BLaER1 (cell line): ENCODE measurements at regions not wholly inside any gene's neighbourhood (a gene's known extent, or its start where the extent isn't known, plus 50 kb on each side); places are given as distances from the start of the nearest gene placed in this dataset.

ENCODE experiments used
- H3K27ac ChIP-seq: shearing (Covaris generic); formaldehyde crosslinking; 2 replicates; pipeline ENCODE4 v1.8.1; 2022
- H3K27me3 ChIP-seq: shearing (Covaris generic); formaldehyde crosslinking; 2 replicates; pipeline ENCODE4 v1.8.1; 2022
- H3K36me3 ChIP-seq: shearing (Covaris generic); formaldehyde crosslinking; 2 replicates; pipeline ENCODE4 v1.8.1; 2022
- H3K4me1 ChIP-seq: shearing (Covaris generic); formaldehyde crosslinking; 2 replicates; pipeline ENCODE4 v1.8.1; 2022
- H3K4me2 ChIP-seq: shearing (Covaris generic); formaldehyde crosslinking; 2 replicates; pipeline ENCODE4 v1.8.1; 2022
- H3K4me3 ChIP-seq: shearing (Covaris generic); formaldehyde crosslinking; 2 replicates; pipeline ENCODE4 v1.8.1; 2022
- H3K9ac ChIP-seq: shearing (Covaris generic); formaldehyde crosslinking; 2 replicates; pipeline ENCODE4 v1.8.1; 2022
- H3K9me3 ChIP-seq: shearing (Covaris generic); formaldehyde crosslinking; 2 replicates; pipeline ENCODE4 v1.8.1; 2022
- H4K20me1 ChIP-seq: shearing (Covaris generic); formaldehyde crosslinking; 2 replicates; pipeline ENCODE4 v1.8.1; 2022
- Cebpa-rat ChIP-seq: shearing (Covaris generic); IDR thresholded peaks from 2 replicates; pipeline ENCODE4 v1.8.1; 2022

DNA sequence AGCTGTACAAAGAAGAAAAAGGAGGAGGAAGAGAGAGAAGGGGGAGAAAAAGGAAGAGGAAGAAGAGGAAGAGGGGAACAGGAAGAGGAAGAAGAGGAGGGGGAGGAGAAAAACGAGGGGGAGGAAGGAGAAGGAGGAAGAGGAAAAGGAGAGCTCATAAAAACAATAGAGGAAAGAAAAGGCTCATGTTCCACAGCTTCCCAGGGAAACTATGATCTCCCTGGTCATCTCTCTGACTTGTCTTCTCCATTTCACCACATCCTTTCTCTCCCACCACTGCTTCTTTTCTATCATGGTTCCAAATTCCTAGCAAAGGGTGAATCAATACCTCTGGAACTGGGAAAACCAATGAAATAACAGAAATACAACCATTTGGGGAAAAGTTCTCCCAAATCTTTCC is 254.1 kb upstream of the ERCC4 start:
- H3K27ac ChIP-seq: no peak overlapping the region
- H3K27me3 ChIP-seq: no peaks in the 10 kb centered on the region
- H3K4me2 ChIP-seq: no peak overlapping the region
- no peak for TF ChIP-seq Cebpa-rat
- H3K36me3 ChIP-seq: no peaks in the 10 kb centered on the region
- no peak overlapping the region for H3K4me3 ChIP-seq
- H4K20me1 ChIP-seq: no peaks in the 10 kb centered on the region
- no peaks in the 10 kb centered on the region; the same call in 1 of the 2 replicates for H3K9me3 ChIP-seq
- no peak overlapping the region for H3K9ac ChIP-seq
- H3K4me1 ChIP-seq: no peaks in the 10 kb centered on the region

DNA sequence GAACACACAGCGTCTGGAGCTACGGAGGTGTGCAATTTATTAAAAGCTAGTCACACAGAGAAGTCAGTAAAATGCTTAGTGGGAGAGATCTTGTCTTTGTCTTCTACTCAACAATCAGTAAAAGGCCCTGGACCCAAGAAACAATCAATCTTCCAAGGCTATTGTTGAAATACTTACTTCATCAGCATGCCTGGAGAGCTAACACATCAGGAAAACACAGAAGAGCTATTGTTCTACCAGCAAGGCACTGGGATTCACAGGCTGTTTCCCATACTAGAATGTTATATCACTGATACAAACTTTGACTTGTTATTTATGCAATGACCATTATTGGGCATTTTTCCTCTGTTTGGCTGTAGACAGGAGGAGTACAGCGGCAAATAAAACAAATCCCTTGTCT is 247.8 kb upstream of the ERCC4 start:
- Histone ChIP-seq H4K20me1 (no peaks in the 10 kb centered on the region), H3K9ac (no peak overlapping the region), H3K27ac (no peak overlapping the region), H3K9me3 (no peaks in the 10 kb centered on the region; the same call in 1 of the 2 replicates), H3K4me1 (no peaks in the 10 kb centered on the region), H3K4me2 (no peak overlapping the region), H3K36me3 (no peaks in the 10 kb centered on the region), H3K27me3 (no peaks in the 10 kb centered on the region), H3K4me3 (no peak overlapping the region)
- TF ChIP-seq Cebpa-rat: no peak

DNA sequence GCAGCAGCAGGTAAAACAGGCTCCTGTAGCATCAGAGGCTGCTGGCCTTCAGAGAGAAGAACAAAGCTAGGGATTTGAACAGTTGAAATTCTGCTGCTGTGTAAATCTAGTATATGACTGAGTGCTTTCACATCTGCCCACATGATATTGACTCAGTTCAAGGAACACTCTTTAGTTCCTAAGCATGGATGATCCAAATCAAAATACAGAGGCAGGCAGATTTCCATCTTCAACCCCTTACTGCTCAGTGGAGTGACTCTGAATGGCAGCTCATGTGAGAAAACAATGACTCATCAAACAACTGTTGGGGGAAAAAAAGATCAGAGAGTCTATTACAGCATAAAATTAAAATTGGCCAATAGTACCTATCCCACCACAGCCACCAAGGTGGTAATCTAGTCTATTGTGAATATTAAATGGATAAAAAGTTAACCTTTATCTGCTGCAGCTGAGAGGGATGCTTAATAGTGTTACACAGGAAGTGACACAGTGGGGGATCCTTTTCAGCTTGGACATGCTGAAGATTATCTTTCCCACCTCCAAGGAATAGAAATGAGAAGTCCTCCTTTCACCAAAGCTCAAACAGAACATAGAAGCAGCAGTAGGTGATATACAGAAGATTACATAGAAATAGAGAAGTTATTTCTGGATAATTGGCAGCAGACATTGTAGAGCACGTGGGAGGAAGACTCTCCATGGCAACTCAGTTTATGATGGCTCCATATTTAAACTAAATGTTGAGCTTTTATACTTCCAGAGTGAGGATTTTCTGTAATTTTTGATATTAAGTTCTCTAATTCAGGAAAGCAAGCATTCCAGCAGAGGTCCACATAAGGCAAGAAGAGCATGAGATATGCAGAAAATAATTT is 239.7 kb upstream of the ERCC4 start:
- H3K9ac ChIP-seq: no peak overlapping the region
- H3K9me3 ChIP-seq: no peaks in the 10 kb centered on the region
- no peak overlapping the region for H3K27ac ChIP-seq
- H4K20me1 ChIP-seq: no peaks in the 10 kb centered on the region
- H3K4me2 ChIP-seq: no peak overlapping the region
- H3K4me3 ChIP-seq: no peak overlapping the region
- H3K4me1 ChIP-seq: no peaks in the 10 kb centered on the region
- no peak for TF ChIP-seq Cebpa-rat
- H3K36me3 ChIP-seq: no peaks in the 10 kb centered on the region
- no peaks in the 10 kb centered on the region for H3K27me3 ChIP-seq

DNA sequence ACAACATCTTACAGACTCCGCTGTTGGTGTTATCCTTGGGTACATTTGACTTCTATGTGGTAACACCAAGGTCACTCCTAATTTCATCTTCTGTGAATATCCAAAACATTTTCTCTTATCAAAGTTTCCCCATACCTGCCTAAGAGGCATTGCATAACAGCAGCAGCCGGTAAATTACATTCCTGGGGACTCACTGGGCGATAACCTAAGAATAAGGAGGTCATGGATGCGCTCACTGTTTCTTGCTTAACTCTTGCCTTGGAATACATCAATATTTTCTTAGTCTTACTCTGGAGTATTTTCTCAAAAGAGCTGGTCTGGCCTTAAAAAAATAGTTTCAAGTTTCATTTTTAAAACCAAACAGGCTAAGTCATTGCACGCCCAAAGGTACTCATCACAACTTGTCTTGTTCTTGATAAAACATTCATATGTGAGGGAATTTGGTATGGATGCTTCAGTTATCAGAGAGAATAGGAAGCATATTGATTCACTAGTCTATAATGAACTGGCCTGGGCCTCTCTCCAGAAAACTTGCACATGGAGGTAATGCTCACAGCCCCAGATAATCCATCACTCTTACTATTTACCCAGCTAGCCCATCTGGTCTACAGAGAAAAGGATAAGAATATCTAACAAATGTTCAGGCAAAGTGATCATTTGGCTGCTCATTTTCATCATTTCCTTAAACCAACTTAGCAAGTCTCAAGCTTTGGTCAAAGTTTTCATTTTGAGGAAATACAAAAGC is 235.0 kb upstream of the ERCC4 start:
- Histone ChIP-seq H3K27ac (no peak overlapping the region), H3K4me2 (no peak overlapping the region), H3K4me3 (no peak overlapping the region), H3K9me3 (no peaks in the 10 kb centered on the region), H4K20me1 (no peaks in the 10 kb centered on the region), H3K9ac (no peak overlapping the region), H3K36me3 (no peaks in the 10 kb centered on the region), H3K27me3 (no peaks in the 10 kb centered on the region), H3K4me1 (no peaks in the 10 kb centered on the region)
- TF ChIP-seq Cebpa-rat: no peak

DNA sequence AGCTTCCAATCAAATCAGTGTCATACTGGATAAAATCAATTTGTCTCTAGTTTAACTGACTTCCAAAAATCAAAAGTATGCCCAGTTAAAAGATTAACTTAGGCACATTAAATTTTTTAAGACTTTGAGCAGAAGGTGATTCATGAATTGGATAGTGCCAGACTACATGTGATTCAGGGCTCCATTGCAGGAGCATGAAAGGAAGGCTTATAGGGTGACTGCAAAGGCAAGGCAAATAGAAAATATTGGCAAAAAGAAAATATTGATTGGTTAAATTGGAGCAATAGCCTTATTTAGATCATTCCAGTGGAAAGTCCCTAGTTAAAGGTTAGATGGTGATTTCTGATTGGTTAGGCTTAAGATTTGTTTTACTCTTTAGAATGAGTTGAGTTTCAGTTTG is 223.9 kb upstream of the ERCC4 start:
- Histone ChIP-seq H4K20me1 (no peaks in the 10 kb centered on the region), H3K9me3 (peaks cover 27% of the 10 kb centered on the region), H3K4me3 (no peak overlapping the region), H3K27ac (no peak overlapping the region), H3K4me2 (no peak overlapping the region), H3K36me3 (no peaks in the 10 kb centered on the region), H3K4me1 (no peaks in the 10 kb centered on the region), H3K9ac (no peak overlapping the region), H3K27me3 (no peaks in the 10 kb centered on the region)
- TF ChIP-seq Cebpa-rat: no peak

DNA sequence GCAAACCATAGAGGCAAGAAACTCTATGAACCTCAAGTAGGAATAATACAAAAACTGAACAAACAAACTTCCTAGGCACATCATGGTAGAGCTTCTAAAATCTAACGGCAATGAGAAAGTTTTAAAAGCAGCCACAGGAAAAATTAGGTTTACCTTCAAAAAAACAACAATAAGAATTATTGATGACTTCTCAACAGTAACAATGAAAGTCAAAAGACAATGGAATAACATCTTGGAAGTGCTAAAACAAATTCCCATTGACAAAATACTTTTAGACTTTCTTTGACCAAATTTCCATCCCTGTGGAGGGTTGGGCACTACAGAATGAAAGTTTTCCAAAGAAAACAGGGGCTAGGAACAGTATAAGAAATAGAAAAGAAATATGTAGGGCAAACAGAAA is 222.9 kb upstream of the ERCC4 start:
- H3K27me3 ChIP-seq: no peaks in the 10 kb centered on the region
- no peak for TF ChIP-seq Cebpa-rat
- H3K27ac ChIP-seq: no peak overlapping the region
- H3K4me3 ChIP-seq: no peak overlapping the region
- no peaks in the 10 kb centered on the region for H3K36me3 ChIP-seq
- no peak overlapping the region for H3K9ac ChIP-seq
- H4K20me1 ChIP-seq: no peaks in the 10 kb centered on the region
- no peak overlapping the region for H3K4me2 ChIP-seq
- peaks cover 27% of the 10 kb centered on the region for H3K9me3 ChIP-seq
- no peaks in the 10 kb centered on the region for H3K4me1 ChIP-seq

DNA sequence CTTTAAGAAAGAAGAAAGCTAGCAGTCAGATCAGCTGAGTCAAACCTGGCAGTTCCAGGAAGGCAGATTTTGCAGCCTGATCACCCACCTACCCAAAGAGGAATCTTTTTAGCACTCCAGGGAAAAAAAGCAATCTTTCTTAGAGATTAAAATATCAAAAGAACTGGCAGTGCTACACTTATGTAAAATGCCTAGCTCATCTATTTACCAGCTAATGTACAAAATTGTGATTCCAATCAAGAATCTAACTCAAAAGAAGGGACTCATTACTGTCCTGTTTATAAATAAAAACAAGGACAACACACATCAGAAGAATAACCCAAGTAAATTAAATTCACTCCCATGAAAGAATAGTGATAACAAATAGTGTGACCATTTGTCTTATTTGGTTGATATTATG is 222.4 kb upstream of the ERCC4 start:
- H3K36me3 ChIP-seq: no peaks in the 10 kb centered on the region
- no peak overlapping the region for H3K27ac ChIP-seq
- no peak for TF ChIP-seq Cebpa-rat
- H3K9ac ChIP-seq: no peak overlapping the region
- H3K4me2 ChIP-seq: no peak overlapping the region
- H4K20me1 ChIP-seq: no peaks in the 10 kb centered on the region
- no peaks in the 10 kb centered on the region for H3K27me3 ChIP-seq
- no peaks in the 10 kb centered on the region for H3K4me1 ChIP-seq
- peaks cover 21% of the 10 kb centered on the region for H3K9me3 ChIP-seq
- H3K4me3 ChIP-seq: no peak overlapping the region

DNA sequence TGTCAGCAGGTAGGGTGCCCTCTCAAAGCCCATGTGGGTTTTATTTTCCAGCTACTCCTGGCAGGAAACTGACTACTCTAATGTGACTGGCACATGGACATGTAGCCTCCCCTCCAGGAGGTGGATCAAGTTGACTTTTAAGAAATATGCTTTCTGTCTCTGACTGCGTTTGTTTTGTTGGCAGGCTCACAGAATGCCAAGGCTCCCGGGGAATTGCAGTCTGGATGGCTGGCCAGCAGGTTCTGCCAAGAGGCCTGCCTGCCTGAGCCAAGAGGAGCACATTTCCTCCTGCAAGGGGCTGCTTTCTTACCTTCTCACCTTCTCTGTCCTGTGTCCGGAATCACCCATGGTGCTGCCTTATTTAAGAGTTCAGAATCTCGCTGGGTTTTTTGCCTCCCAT is 217.3 kb upstream of the ERCC4 start:
- H4K20me1 ChIP-seq: no peaks in the 10 kb centered on the region
- H3K36me3 ChIP-seq: no peaks in the 10 kb centered on the region
- H3K4me3 ChIP-seq: no peak overlapping the region
- H3K9me3 ChIP-seq: peaks cover 15% of the 10 kb centered on the region
- no peak overlapping the region for H3K27ac ChIP-seq
- no peak overlapping the region for H3K4me2 ChIP-seq
- no peak overlapping the region for H3K9ac ChIP-seq
- no peak for TF ChIP-seq Cebpa-rat
- no peaks in the 10 kb centered on the region for H3K27me3 ChIP-seq
- H3K4me1 ChIP-seq: no peaks in the 10 kb centered on the region

DNA sequence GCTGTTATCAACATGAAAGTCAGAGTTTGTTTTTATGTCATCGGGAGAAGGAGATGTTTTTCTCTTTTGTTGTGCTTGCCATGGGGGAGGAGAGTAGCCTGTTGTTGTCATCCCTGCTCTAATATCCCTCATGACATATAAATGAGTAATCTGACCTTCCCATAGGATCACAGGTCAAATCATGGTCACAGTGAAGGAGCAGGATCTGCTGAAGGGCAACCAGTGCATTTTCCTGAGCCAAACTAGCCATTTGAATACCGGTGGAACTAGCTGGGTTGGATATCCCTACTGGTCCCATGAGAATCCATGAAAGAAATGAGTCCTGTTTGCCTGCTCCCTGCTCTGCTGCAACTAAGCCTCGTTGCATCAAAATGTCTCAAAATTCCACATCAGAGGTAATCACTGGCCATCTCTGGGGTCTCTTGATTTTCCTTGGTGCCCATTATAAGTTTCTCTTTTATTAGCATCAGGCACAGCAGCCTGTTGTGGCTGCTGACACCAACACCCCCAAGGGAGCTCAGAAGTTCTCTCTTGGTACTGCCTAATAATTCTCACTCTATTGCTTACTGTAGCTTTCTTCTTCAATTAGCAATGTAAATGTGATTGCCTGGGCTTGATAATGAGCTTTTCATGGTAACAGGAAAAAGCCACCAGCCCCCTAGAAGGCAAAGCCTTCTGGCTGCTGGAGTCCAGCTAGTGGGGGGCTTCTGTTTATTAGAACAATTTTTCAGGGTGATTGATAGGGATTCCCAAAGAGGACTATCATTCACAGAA is 211.4 kb upstream of the ERCC4 start:
- Histone ChIP-seq H4K20me1 (no peaks in the 10 kb centered on the region), H3K4me3 (no peak overlapping the region), H3K27ac (no peak overlapping the region), H3K9me3 (peaks cover 21% of the 10 kb centered on the region), H3K4me1 (0 out of 2 replicates have a peak, but pooled peaks cover 5% of the 10 kb centered on the region), H3K27me3 (no peaks in the 10 kb centered on the region), H3K4me2 (no peak overlapping the region), H3K9ac (no peak overlapping the region), H3K36me3 (no peaks in the 10 kb centered on the region)
- no peak for TF ChIP-seq Cebpa-rat

DNA sequence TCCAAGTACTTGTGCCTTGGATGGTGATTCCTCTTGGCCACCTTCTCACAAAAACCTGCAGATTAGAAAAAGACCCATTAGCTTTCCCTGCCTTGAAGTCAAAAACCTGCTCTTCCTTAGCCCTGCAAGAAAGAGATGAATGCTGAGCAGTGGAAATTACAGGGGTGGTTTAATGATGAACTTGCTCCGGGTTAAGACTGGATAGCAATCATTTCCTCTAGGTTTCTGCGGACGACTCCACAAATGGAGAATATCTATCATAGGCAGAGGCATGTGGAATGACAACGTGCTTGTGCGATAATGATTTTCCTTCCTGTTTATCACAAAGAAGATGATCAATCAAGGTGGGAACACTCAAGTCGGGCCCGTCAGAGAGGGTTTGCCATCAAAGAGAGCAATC is 201.2 kb upstream of the ERCC4 start:
- no peaks in the 10 kb centered on the region for H3K27me3 ChIP-seq
- H3K4me3 ChIP-seq: no peak overlapping the region
- TF ChIP-seq Cebpa-rat: no peak
- H3K27ac ChIP-seq: no peak overlapping the region
- H3K9me3 ChIP-seq: no peaks in the 10 kb centered on the region
- H4K20me1 ChIP-seq: no peaks in the 10 kb centered on the region
- no peak overlapping the region for H3K4me2 ChIP-seq
- H3K36me3 ChIP-seq: no peaks in the 10 kb centered on the region
- no peak overlapping the region for H3K9ac ChIP-seq
- H3K4me1 ChIP-seq: no peaks in the 10 kb centered on the region
